CD14-positive monocyte (primary cell): ENCODE measurements at regions not wholly inside any gene's neighbourhood (a gene's known extent, or its start where the extent isn't known, plus 50 kb on each side); places are given as distances from the start of the nearest gene placed in this dataset.
A peak's percentile ranks its signal among the peaks of the same experiment; 100 is the strongest.

Experiments
- DNase-seq, 3 donors: peaks; one replicate each; pipeline ENCODE4 v3.0.0-alpha.2; 2011 to 2022
- H2AFZ ChIP-seq: 2 replicates; pipeline ENCODE4 v1.6.0; 2012; ENCODE audit warnings: mild to moderate bottlenecking, low read depth, low read length, inconsistent platforms; ENCODE audit not compliant: insufficient read depth, poor library complexity, severe bottlenecking
- H3K27ac ChIP-seq, 2 donors: 1 replicate in 1 of 2; 2 replicates in 1 of 2; pipeline ENCODE4 v1.5.1; 2012 to 2013; ENCODE audit warnings: low read length in 2 of 2, control low read depth in 1 of 2, inconsistent platforms in 1 of 2, low read depth in 1 of 2, mild to moderate bottlenecking in 1 of 2
- H3K27me3 ChIP-seq, 2 donors: one replicate each; pipeline versions ENCODE4 v1.6.0 to v1.6.1; 2011 to 2013; ENCODE audit warnings: low read length in 2 of 2; ENCODE audit not compliant: control insufficient read depth in 2 of 2, insufficient read depth in 2 of 2
- H3K36me3 ChIP-seq, 2 donors: replicated peaks in 1 of 2; 1 replicate in 1 of 2; 2 replicates in 1 of 2; pipeline versions ENCODE4 v1.5.1 to v1.6.1; 2012 to 2013; ENCODE audit warnings: low read length in 2 of 2, control low read depth in 1 of 2, inconsistent platforms in 1 of 2, mild to moderate bottlenecking in 1 of 2; ENCODE audit not compliant: insufficient read depth in 2 of 2, control insufficient read depth in 1 of 2
- H3K4me1 ChIP-seq, 2 donors: 1 replicate in 1 of 2; 2 replicates in 1 of 2; pipeline versions ENCODE4 v1.5.1 to v1.6.1; 2012 to 2013; ENCODE audit warnings: low read length in 2 of 2, control low read depth in 1 of 2, inconsistent platforms in 1 of 2, mild to moderate bottlenecking in 1 of 2, moderate library complexity in 1 of 2; ENCODE audit not compliant: insufficient read depth in 2 of 2, control insufficient read depth in 1 of 2
- H3K4me2 ChIP-seq: replicated peaks from 2 replicates; pipeline ENCODE3; 2012; ENCODE audit warnings: low read length, moderate library complexity, mild to moderate bottlenecking; ENCODE audit not compliant: poor library complexity, severe bottlenecking; ENCODE audit errors: extremely low read depth
- H3K4me3 ChIP-seq, 3 experiments: fragments of 200-600 bp in 1 of 3; sonication (generic) in 1 of 3; replicated peaks in 1 of 3; 1 replicate in 2 of 3; 2 replicates in 1 of 3; pipeline ENCODE4 v1.5.1; 2011 to 2013; ENCODE audit warnings: low read length in 3 of 3, mild to moderate bottlenecking in 3 of 3, control low read depth in 2 of 3, low read depth in 2 of 3, inconsistent platforms in 1 of 3, moderate library complexity in 1 of 3
- H3K79me2 ChIP-seq: 2 replicates; pipeline ENCODE4 v1.6.0; 2012; ENCODE audit warnings: mild to moderate bottlenecking, control low read depth, inconsistent platforms, low read length, moderate library complexity; ENCODE audit not compliant: insufficient read depth
- H3K9ac ChIP-seq: 2 replicates; pipeline ENCODE4 v1.6.0; 2017; ENCODE audit warnings: low read length, mild to moderate bottlenecking; ENCODE audit not compliant: insufficient read depth, poor library complexity, severe bottlenecking
- H3K9me3 ChIP-seq, 2 donors: replicated peaks in 1 of 2; 1 replicate in 1 of 2; 2 replicates in 1 of 2; pipeline versions ENCODE4 v1.5.1 to v1.6.1; 2012 to 2013; ENCODE audit warnings: low read length in 2 of 2, control low read depth in 1 of 2; ENCODE audit not compliant: control insufficient read depth in 1 of 2, insufficient read depth in 1 of 2
- H4K20me1 ChIP-seq: 2 replicates; pipeline ENCODE4 v1.6.0; 2012; ENCODE audit warnings: mild to moderate bottlenecking, low read length, control low read depth, moderate library complexity; ENCODE audit not compliant: insufficient read depth
- H3K27ac Mint-ChIP-seq, 7 donors: one replicate each; pipeline ENCODE4 v1.8.0; 2020; ENCODE audit warnings: mild to moderate bottlenecking in 7 of 7, mixed read lengths in 7 of 7, moderate library complexity in 6 of 7, inconsistent platforms in 2 of 7
- H3K27me3 Mint-ChIP-seq, 3 donors: one replicate each; pipeline ENCODE4 v1.8.0; 2021 to 2022; ENCODE audit warnings: low read depth in 3 of 3, mild to moderate bottlenecking in 3 of 3, mixed read lengths in 3 of 3, moderate library complexity in 3 of 3, inconsistent platforms in 1 of 3
- H3K36me3 Mint-ChIP-seq, 2 donors: one replicate each; pipeline ENCODE4 v1.8.0; 2020; ENCODE audit warnings: mixed read lengths in 2 of 2, inconsistent platforms in 1 of 2, mild to moderate bottlenecking in 1 of 2
- H3K4me1 Mint-ChIP-seq: one replicate; pipeline ENCODE4 v1.8.0; 2020; ENCODE audit warnings: mild to moderate bottlenecking, mixed read lengths
- H3K4me3 Mint-ChIP-seq, 2 donors: one replicate each; pipeline ENCODE4 v1.8.0; 2020; ENCODE audit warnings: mild to moderate bottlenecking in 2 of 2, mixed read lengths in 2 of 2, moderate library complexity in 1 of 2
- H3K9me3 Mint-ChIP-seq, 7 donors: one replicate each; pipeline ENCODE4 v1.8.0; 2020 to 2022; ENCODE audit warnings: mixed read lengths in 7 of 7, mild to moderate bottlenecking in 6 of 7, moderate library complexity in 6 of 7, inconsistent platforms in 2 of 7
- CTCF ChIP-seq: fragments of 200-600 bp; IDR thresholded peaks from one replicate; pipeline ENCODE4 v1.8.0; 2022; ENCODE audit warnings: antibody characterized with exemption, mild to moderate bottlenecking
- WGBS: methylation state at CpG from one replicate; pipeline ENCODE4 v1.1.5; 2013; ENCODE audit warnings: missing lambda C conversion rate; ENCODE audit not compliant: insufficient coverage; 5-methylcytosine and 5-hydroxymethylcytosine counted together
- intact Hi-C, 2 donors: fragments of 100-400 bp; cut with micrococcal nuclease; formaldehyde crosslinking; loops; one replicate each; pipeline versions ENCODE4 v1.15.0 to v1.15.1; 2023

GRCh38 chr13:89982407-89983095 is 1364.9 kb upstream of the MIR17HG start:
- TF ChIP-seq CTCF = no peak
- Mint-ChIP-seq H3K4me3 (peak overlapping the region; percentile 48 to 77), H3K27me3 (peaks cover 0 to 1% (median 0%) of the 10 kb centered on the region in 3 donors), H3K9me3 (peaks cover 0 to 4% (median 0%) of the 10 kb centered on the region in 7 donors), H3K4me1 (peaks cover 17% of the 10 kb centered on the region), H3K36me3 (no peaks in the 10 kb centered on the region), H3K27ac (peak overlapping the region; percentile 84 to 95 (median 90))
- Histone ChIP-seq H3K4me2 (peak overlapping the region; percentile 69), H3K27me3 (no peaks in the 10 kb centered on the region), H3K4me3 (peak overlapping the region; percentile 28 to 73 (median 55)), H3K79me2 (no peaks in the 10 kb centered on the region), H2AFZ (peak overlapping the region; percentile 57), H4K20me1 (no peaks in the 10 kb centered on the region), H3K27ac (peak overlapping the region; percentile 21 to 85), H3K9me3 (no peaks in the 10 kb centered on the region), H3K36me3 (no peaks in the 10 kb centered on the region), H3K9ac (peak overlapping the region; percentile 36), H3K4me1 (peaks cover 15 to 26% of the 10 kb centered on the region in 2 donors)
- intact Hi-C loops = loop anchor here in 1 of 2 donors (2.0 kb wide), 1 partner anchor 14 kb away; no protein-coding TSS in a partner anchor
- DNase-seq = peak; percentile 36 to 69 (median 60)
- WGBS = no CpG with 5 or more reads among the region's 5 CpGs

- Histone ChIP-seq H3K27me3 (no peaks in the 10 kb centered on the region), H3K9ac (no peak overlapping the region), H3K4me2 (no peak overlapping the region), H3K27ac (no peak overlapping the region), H2AFZ (no peak overlapping the region), H3K9me3 (no peaks in the 10 kb centered on the region), H4K20me1 (no peaks in the 10 kb centered on the region), H3K79me2 (no peaks in the 10 kb centered on the region), H3K4me1 (peaks cover 2% of the 10 kb centered on the region in 2 donors), H3K4me3 (no peak overlapping the region), H3K36me3 (no peaks in the 10 kb centered on the region)
- peaks cover 0 to 10% (median 2%) of the 10 kb centered on the region in 7 donors for H3K9me3 Mint-ChIP-seq
- H3K27ac Mint-ChIP-seq = no peak overlapping the region
- H3K27me3 Mint-ChIP-seq = peaks cover 0 to 2% (median 0%) of the 10 kb centered on the region in 3 donors
- DNase-seq = no peak
- no CpG with 5 or more reads among the region's 4 CpGs for WGBS
- intact Hi-C loops = no loop called here
- H3K4me3 Mint-ChIP-seq = no peak overlapping the region
- peaks cover 4% of the 10 kb centered on the region for H3K4me1 Mint-ChIP-seq
- TF ChIP-seq CTCF = no peak
- H3K36me3 Mint-ChIP-seq = no peaks in the 10 kb centered on the region
Observed at GRCh38 chr13:89988206-89988605, 1359.3 kb upstream of the MIR17HG start.
